Daoy (cell line): ENCODE measurements at regions not wholly inside any gene's neighbourhood (a gene's known extent, or its start where the extent isn't known, plus 50 kb on each side); places are given as distances from the start of the nearest gene placed in this dataset.

Experiments
- DNase-seq: peaks from one replicate; pipeline ENCODE4 v3.0.0-alpha.2; 2015; ENCODE audit warnings: low read depth

DNA sequence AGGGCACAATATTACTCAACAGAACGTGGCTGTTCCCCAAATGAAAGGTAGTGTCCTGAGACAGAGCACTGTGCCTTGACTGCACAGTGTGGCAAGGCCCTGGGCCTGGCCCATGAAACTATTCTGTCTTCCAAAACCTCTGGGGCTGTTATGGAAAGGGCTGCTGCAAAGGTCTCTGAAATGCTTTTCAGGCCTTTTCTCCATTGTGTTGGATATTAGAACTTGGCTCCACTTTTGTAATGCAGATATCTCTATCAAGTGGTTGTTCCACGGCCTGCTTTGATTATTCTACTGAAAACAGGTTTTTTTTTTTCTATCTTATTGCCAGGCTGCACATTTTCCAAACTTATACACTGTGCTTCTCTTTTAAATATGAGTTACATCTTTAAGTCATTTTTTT, 777.5 kb upstream of the TYRP1 start:
- DNase-seq = no peak

DNA sequence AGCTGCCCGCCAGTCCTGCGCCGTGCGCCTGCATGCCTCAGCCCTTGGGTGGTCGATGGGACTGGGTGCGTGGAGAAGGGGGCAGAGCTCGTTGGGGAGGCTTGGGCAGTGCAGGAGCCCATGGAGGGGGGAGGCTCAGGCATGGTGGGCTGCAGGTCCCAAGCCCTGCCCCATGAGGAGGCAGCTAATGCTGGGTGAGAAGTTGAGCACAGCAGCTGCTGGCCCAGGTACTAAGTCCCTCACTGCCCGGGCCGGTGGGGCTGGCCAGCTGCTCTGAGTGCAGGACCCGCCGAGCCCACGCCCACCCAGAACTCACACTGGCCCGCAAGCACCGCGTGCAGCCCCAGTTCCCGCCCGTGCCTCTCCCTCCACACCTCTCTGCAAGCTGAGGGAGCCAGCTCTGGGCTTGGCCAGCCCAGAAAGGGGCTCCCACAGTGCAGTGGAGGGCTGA, 764.3 kb upstream of the TYRP1 start:
- DNase-seq = no peak

DNA sequence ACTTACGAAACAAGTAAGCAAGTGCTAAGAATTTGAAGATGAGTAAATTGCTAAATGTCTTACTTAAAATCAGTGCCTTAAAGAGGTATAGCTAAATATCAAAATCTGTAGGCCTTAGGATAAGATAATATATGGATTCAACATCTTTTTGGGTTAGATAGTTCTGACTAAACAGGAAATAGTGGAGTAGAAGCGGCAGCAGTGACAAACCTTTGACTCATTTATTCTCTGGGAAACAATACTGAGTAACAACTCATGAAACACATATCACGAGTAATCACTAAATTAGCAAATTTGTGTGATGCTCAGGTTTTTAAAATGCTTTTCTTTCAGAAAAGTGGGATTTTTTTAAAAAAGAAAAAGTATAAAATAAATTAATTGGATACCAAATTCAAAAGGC, 762.1 kb upstream of the TYRP1 start:
- peak; percentile 37 for DNase-seq

DNA sequence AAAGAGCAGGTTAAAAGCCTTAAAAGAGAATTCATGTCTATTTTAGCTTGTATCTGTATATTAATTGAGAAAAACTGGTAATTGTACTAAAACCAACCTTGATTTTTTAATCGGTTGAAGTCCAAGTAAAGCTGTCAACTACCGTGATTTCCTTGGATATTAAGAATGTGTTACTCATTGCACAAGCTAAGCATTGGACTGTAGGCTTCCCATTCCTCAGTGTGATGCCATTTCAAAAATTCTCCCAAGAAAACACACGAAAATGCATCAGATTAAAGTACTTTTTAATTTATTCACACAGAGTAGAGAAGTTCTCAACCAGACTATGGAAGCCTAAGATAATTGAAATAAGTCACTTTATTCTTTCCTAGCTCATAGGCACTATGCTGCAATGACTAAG, 761.4 kb upstream of the TYRP1 start:
- no peak for DNase-seq

DNA sequence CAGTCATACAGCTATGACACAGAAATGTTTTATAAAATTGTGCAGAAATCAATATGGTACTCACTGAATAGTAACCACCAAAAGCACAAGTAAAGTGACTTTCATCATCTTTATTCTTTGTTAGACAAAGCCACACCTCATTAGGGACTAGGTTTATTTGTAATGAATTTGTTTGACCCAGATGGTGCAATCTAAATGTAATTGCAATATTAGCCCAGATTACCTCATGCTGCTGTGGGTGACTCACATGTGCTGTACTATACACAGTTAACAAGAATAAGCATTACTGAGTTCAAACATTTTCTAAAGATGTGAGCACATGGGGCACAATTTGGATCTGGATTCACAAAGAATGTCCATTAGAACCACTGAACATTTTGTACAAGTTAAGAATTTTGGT, 759.3 kb upstream of the TYRP1 start:
- peak; percentile 55 for DNase-seq

DNA sequence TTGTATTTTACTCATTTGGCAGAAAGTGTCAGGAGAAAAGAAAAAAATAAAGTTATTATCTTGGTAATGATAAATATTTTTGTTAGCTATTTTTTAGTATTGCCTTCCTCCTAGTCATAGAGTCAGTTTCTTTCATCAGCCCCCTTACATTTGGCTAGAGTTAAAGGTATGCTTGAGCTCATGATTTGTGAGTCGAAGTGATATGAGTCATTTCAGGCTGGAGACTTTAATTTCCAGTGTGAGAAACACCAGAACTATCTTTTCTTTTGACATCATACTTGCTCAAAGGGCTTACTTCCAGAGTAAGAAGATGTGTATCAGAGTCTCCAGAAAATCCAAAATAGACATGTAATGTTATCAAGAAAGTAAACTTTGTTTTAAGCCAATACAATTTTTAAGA, 746.7 kb upstream of the TYRP1 start:
- DNase-seq = no peak

DNA sequence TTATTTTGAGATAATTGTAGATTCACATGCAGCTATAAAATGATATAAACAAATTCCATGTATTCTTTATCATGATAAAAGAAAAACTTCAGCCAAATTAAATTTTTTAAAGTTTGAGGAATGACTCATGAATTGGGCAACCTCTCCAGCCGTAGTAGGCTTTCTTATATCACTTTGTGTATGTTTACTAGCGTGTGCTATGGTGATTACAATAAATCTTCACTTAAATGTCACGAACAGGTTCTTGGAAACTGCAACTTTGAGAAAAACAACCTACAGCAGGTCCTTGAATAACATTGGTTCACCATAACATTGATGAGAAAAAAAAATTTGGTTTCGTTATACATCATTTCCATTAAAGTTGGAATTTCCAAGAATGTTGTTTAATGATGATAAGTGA, 730.9 kb upstream of the TYRP1 start:
- DNase-seq = no peak

DNA sequence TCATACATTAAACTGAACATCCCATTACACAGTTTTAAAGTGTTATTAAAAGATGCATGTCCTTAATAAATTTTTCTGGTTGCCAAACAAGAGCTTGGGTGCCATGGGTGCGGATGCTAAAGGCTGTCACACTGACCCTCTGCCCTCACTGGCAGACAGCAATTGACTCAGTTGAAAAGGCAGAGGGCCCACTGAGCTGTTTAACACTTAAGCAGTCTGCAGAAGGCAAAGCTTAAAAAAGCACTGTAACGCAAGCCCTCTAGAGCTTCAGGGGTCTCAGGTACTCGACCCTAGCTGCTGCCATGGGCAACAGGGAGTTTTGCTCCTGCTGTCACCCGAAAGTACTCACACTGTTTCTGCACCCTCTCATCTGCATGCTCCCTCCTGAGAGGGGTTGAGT, 726.4 kb upstream of the TYRP1 start:
- DNase-seq = no peak

DNA sequence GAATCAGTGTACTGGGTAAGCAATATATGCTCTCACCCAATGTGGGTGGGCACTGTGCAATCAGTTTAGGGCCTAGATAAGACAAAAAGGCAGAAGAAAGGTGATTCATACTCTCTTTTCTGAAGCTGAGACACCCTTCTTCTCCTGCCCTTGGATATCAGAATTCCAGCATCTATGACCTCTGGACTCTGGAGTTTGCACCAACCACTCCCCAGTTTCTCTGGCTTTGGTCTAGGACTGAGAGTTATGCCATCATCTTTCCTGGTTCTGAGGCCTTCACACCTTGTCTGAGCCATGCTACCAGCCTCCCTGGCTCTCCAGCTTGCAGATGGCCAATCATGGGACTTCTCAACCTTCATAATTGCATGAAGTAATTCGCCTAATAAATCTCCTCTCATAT, 724.6 kb upstream of the TYRP1 start:
- DNase-seq = no peak

DNA sequence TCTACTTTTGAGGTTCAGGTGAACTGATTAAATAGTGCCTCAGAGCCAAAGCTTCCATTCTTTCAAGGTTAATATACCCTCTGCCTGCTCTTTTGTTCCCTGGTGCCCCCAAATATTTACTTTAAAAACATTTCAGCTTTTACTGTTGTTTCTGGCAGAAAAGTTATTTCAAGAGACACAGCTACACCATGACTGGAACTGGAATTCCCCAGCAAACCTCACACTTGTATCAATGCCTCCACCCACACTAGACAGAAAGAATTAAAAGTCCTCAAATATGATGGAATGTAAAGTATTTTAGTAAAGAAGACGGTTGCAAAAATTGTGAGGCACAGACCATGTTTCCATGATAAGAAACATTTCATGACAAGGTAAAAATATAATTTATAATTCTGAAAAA, 720.2 kb upstream of the TYRP1 start:
- DNase-seq = peak; percentile 30

DNA sequence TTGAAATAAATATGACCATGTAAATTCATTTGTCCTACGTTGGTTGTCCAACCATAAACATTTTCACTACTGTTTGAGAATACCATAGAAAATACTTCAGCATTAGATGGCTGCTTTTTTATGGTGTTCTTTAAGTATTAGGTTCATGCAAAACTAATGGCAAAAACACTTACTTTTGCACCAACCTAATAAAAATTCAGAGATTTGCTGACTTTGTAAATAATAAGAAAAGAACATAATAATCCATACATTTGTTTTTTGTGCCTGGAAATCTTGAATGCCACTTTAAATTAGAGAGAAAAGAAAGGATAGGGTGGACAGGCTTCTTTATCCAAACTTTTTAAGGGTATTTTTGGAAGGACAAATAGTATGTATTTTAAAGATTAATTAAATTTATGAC, 719.7 kb upstream of the TYRP1 start:
- no peak for DNase-seq

DNA sequence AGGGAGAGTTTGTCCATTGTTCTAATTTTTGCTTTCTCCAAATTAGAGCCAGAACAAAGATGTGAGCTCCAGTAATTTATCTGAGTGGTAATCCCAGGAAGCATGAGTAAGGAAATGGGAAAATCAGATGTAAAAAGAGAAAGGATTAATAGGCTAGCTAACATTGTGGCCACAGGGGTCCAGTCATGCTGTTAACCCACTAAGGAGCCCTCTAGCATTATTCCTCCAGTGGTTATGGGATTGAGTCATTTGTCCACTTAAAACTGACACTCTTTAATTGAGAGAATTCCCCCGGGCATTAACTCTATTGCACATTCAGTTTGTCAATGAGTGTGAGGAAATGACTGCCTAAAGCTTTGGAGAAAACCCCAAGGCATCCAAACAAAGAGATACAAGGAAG, 700.3 kb upstream of the TYRP1 start:
- DNase-seq = peak; percentile 75

DNA sequence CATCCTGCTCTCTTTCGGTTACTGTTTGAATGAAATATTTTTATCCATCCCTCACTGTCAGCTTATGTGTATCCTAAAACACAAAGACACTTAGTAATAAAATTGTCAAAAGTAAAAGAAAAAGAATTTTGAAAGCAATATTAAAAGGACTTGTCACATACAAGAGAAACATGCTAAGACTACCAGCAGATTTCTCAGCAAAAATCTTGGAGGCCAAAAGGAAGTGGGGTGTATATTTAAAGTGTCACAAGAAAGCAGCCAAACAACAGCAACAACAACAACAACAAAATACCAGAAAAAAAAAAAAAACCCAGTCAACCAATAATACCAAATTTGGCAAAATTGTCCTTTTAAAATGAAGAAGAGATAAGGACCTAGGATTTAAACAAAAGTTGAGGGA, 678.7 kb upstream of the TYRP1 start:
- no peak for DNase-seq

DNA sequence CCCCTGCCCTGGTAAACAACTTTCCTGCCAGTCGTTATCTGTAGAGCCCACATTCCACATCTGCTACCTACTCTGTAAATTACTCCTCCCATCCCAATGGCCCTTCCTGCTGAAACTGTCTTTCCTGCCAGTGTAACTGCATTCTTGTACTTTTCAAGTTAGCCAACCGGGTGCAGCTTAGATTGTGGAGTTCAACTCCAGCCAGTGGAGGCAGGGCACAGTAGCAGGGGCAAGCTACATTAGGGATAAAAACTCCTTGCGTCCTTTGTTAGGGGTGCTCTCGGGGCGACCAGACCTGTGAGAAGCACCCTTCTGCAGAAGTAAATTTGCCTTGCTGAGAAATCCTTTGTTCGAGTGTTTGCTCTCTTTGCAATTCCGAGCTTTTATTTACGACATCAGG, 639.0 kb upstream of the TYRP1 start:
- no peak for DNase-seq

DNA sequence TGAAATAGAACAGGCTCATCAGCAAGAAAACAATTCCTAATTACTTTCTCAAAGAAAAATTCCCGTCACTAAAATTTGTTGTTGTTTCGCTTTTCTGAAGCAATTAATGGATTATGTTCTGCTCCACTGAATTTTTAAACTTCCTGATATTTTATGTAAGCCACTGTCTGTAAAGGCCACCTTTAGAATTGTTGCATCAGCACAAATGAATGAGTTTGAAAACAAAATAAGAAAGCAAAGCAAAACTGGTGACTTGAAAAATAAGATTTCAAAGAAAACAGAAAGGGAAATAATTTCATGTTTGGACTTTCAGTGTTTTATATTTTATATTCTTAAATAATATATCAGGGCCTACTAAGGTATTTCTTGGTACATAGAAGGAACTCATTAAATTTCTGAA, 636.3 kb upstream of the TYRP1 start:
- DNase-seq = no peak

DNA sequence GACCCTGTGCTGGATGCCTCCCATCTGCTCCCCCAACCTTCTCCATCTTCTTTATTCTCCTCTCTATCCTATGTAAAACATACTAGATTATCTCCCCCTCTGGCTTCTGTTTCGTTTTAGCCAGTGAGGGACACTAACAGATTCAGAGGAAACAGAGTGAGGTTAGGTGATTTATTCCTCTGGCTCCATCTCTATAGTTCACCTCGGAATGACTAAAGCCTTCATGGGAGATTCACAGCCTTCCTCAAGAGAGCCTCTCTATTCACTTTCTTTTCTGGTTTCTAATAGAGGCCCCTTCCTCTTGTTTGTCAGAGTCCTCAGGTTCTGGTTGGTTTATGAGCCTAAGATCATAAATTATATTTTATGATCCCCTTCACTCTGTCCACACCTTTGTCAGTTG, 633.1 kb upstream of the TYRP1 start:
- DNase-seq = no peak

DNA sequence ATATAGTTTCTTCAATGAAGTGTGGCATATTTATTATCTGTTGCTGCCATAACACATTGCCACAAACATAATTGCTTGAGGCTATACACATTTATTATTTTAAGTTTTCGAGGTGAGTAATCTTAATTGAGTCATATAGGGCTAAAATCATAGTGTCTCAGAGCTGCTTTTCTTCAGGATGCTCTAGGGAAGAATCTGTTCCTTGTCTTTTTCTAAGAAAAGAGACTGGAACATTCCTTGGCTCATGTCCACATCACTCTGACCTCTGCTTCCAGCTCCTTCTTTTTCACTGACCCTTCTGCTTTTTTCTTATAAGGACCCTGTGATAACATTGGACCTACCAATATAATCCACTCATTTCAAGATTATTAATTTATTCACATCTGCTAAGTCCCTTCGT, 632.4 kb upstream of the TYRP1 start:
- DNase-seq = no peak

DNA sequence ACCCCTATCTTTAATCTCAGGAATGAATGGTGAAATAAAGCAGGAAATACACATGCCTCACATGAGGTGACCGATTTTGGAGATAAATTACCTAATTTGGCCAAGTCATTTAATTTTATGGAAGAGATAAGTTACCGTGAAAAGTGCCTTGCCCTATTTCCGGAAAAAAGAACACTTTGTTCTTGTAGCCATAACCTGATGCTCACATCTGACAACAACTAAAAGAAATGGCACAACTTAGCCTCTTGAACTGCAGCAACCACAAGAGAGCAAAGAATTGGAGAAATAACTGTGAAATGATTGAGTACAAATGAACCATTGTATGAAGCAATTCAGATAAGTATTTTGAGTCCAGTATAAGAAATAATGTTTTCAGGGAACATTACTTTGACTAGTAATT, 628.1 kb upstream of the TYRP1 start:
- DNase-seq = no peak

DNA sequence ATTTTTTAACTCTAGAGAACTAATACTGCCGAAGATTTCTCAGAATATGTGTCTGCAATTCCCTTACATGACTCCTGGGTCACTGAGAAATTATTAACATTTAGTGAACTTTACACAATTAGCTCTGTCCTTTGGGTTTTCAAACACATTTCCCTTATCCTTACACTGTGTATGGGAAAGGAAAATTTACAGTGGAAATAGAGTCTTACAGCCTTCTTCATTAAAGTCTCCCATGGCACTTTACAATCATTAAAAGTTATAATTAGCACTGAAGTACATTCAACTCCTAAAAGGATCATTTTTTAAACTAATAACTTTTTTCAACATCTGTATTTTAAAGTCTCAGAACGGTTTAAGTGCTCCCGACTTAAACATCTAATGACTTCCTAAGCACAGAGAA, 627.5 kb upstream of the TYRP1 start:
- DNase-seq = no peak

DNA sequence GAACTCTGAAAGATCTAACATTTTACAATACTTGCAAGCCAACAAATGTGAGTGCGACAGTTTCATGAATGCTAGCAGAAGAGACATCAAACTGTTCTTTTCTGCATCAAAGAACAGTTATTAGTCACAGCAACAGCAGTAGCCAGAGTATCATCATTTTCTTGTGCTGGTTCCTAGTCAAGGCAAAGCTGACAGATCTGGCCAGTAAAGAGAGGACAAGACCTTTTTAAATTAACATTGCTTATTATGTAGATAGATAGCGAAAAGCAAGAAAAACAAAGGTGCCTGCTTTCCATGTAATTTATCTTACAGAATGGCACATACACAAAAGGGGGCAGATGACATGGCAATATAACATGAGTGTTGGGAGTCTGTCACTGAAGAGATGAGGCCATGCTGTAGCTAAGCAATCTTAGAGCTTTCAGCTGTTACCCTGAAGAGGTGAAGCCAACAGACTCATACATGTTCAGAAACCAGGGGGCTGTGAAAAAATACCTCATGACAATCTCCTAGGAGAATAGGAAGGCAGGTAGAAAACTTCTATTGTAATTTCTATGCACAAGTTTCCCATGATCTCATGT, 626.6 kb upstream of the TYRP1 start:
- no peak for DNase-seq

DNA sequence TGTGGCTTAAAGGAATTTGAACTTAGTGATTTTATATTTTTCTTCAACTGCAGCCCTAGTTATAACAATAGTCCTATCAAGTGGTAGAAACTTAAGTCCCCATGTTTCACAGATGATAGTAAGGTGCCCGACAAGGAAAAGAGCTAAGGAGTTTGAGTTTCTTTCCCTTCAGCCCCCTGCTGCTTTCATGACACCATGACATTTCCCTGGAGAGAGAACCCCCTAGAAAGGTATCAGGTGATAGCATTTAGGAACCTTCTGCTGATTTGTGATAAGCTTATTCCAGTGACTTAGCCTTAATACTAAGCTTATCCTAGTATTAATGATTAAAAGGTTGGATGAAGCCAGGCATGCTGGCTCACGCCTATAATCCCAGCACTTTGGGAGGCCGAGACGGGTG, 623.8 kb upstream of the TYRP1 start:
- DNase-seq = no peak

DNA sequence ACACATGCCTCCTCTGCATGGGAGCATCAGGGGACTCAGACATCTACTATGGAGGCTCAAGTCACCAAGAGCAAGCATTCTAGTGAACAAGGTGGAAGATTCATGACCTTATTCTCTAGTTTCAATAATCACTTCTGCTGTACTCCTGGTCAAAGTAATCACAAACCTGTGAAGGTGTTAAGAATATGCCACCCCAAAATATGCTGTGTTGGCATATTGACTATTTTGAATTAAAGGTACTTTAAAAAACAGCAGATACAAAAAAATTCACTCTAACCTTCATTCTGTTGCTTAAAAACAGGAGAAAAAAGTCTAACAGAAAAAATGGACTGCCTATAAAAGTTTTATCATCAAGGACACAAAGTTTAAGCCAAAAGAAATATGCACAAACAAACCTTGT, 607.8 kb upstream of the TYRP1 start:
- DNase-seq = no peak

DNA sequence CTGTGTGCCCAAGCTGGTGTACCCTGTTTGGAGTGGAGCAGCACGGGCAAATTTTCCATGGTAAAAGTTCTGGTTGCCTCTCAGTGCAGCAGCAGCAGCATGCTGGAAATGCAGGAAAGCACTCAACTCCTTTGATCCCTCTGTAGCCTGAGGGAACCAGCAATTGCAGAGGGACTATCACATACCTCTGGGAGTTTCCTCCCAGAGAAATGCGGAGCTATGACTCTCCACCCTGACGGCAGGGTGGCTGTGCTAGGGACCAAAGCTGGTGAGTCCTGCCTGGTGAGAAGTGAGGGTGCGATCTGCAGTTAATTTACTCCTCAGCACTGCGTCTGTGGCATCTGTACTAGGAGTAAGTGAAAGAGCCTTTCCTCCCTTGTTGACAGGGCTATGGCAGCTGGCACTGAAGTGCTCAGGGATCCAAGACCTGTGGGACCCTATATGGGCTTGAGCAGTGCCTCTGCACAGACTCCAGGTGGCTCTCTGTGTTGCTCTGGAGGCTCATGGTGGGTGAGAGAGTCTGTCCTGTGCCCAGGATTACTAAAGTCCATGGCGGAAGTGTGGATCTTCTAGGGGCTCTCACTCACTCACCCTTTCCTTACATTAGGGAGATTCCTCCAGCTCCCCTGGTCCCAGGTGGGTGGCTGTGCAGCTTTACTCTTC, 601.2 kb upstream of the TYRP1 start:
- DNase-seq = no peak

DNA sequence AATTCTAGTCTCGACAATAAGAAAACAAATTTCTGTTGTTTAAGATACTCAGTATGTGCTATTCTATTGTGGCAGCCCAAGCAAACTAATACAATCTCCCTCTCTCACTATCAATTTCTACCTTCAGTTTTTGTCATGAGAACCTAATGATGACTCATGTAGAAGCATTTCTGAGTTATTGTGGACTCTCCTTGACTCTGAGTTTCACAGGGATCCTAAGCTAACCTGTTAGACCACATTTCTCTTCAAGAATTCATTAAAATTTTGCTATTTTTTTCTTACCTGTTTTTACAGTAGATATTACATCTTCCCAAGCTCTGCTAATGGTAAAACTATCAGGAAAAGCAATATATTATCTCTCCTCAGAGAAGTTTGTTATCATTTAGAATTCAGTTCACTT, 599.1 kb upstream of the TYRP1 start:
- DNase-seq = no peak
